HG03558 (cell line): ENCODE measurements at regions not wholly inside any gene's neighbourhood (a gene's known extent, or its start where the extent isn't known, plus 50 kb on each side); places are given as distances from the start of the nearest gene placed in this dataset.
"Not testable (repeated sequence)": the region's sequence is repeated elsewhere in the genome, so short reads cannot be mapped to it uniquely, and the experiment has no call there.

ENCODE experiments used
- ATAC-seq: cut with Tn5 transposase; IDR thresholded peaks from one replicate; pipeline ENCODE4 v1.9.1; 2021; ENCODE audit warnings: moderate number of reproducible peaks; ENCODE audit not compliant: unreplicated experiment; ENCODE audit errors: extremely low read depth

DNA sequence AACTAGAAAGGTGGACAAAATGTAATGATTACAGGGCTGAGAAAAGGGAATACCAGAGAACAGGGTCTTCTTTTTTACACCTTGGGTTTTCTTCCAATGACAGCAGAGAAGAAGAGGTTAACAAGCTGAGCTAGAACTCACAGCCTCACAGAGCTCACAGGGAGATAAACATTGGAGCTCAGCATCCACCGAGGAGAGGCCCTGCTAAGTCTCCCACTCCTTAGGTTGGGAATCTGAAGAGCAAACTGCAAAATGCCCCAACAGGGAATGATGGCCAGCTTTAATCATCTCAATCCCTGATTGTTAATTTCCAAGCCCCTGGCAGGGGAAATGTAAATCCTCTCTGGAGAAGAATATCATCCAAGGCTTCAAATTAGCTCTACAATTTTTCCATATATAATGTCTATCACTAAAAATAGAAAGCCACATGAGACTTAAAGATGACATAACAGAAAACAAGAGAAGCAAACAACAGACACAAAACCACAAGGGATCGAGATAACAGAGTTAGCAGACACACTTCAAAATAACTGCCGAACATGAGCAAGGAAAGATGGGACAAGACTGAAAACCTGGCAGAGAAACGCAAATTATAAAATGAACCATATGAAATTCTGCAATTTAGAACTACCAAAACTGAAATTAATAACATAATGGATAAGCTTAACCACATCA is 66.1 kb upstream of the ZSCAN2 start:
- ATAC-seq, result not testable (repeated sequence)

DNA sequence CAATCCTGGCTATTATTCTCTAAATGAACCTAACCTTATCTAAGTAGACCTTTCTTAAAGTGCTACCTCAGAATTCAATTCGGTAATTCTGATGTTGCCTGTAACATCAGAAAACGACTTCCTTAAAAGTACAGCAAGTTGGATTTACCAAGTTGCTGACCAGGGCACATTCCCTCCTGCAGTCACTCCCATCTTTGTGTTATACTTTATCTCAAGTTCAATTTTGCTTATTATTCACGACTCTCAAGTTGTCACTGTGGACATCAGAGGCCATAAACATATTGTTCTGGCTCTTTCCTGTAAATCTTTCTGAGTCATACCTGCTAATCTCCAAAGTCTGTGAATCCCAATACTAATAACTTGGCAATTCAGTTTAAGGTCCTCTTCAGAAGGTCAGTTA is 64.6 kb upstream of the ZSCAN2 start:
- ATAC-seq, result not testable (repeated sequence)

DNA sequence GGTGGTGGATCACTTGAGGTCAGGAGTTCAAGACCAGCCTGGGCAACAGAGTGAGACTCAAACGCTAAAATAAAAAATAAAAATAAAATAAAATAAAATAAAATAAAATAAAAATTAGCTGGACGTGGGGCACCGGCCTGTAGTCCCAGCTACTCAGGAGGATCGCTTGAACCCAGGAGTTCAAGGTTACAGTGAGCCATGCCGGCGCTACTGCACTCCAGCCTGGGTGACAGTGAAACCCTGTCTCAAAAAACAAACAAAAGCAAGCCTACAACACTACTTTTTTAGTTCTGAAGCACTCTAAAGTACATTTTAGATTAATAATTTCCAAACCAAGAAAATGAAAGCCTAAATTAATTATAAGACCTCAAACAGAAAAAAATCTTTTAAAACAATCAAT is 56.2 kb upstream of the ZSCAN2 start:
- ATAC-seq, result not testable (repeated sequence)

DNA sequence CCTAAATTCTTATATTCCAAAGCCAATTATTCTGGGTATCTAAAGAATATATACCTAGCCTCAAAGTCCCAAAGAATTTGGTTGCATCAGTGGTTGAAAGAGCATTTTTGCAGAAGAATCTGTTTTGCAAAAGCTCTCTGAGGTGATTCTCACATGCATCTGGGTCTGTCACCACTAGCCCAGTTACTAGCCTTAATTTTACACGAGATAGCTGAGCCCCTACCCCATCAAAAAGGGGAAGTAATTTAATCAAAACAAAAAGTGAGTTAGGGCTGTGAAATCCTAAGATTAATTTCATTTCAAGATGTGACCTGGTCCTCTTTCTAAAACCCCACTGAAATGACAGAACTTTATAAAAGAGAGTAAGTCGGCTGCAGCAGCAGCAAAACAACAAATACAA is 53.7 kb upstream of the ZSCAN2 start:
- ATAC-seq, result not testable (repeated sequence)

DNA sequence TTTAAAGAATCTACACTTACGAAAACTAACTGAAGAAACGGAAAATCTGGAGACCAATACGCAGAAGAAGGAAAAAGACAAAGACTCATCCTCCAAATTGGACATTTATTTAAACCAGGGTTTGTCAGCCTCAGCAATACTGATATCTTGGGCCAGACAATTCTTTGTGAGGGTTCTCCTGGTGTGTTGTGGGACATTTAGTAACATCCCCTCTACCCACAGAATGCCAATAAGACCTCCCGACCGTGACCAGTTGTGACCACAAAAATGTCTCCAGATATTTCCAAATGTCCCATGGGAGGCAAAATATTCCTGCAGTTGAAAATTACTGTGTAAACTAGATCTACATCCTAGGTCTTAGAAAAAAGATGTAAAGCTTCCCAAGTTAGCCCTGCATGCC is 50.3 kb upstream of the ZSCAN2 start:
- not testable (repeated sequence) for ATAC-seq
